ENCODE measurements at regions not wholly inside any gene's neighbourhood (a gene's known extent, or its start where the extent isn't known, plus 50 kb on each side); places are given as distances from the start of the nearest gene placed in this dataset.
"Not testable (repeated sequence)": the region's sequence is repeated elsewhere in the genome, so short reads cannot be mapped to it uniquely, and the experiment has no call there.

- intact Hi-C loops (cut with DNase I; ENCODE audit: low total_unique reads), result no loop called here
- H3K4me1 ChIP-seq, result no peaks in the 10 kb centered on the region
- H3K36me3 ChIP-seq, result no peaks in the 10 kb centered on the region
- no peaks in the 10 kb centered on the region for H3K9me3 ChIP-seq
- no peak overlapping the region for H3K4me3 ChIP-seq
- no peak for TF ChIP-seq POLR2A (IDR thresholded peaks at IDR 0.05)
- no peak for TF ChIP-seq POLR2AphosphoS5 (IDR thresholded peaks at IDR 0.05)
- no peak for TF ChIP-seq CTCF (IDR thresholded peaks at IDR 0.05)
- no peaks in the 10 kb centered on the region for H3K27me3 ChIP-seq
- no peak overlapping the region for H3K27ac ChIP-seq
- no peak for DNase-seq (ENCODE audit: low spot score in 2 of 2)
Measured at GRCh38 chr13:85132986-85133385, 666.2 kb downstream of the SLITRK6 start.

- intact Hi-C loops (cut with DNase I; ENCODE audit: low total_unique reads); DNase-seq (ENCODE audit: low spot score in 2 of 2); H3K4me1 ChIP-seq: not testable (repeated sequence)
Measured at GRCh38 chr13:85123501-85123900, 675.7 kb downstream of the SLITRK6 start.

GRCh38 chr13:85108356-85108755, 690.9 kb downstream of the SLITRK6 start:
- intact Hi-C loops (cut with DNase I; ENCODE audit: low total_unique reads), result no loop called here
- Histone ChIP-seq H3K4me1 (no peaks in the 10 kb centered on the region), H3K36me3 (no peaks in the 10 kb centered on the region), H3K9me3 (peaks cover 7 to 10% of the 10 kb centered on the region in 2 donors), H3K27ac (no peak overlapping the region), H3K27me3 (no peaks in the 10 kb centered on the region), H3K4me3 (no peak overlapping the region)
- TF ChIP-seq CTCF (IDR thresholded peaks at IDR 0.05) (no peak), POLR2A (IDR thresholded peaks at IDR 0.05) (no peak), POLR2AphosphoS5 (IDR thresholded peaks at IDR 0.05) (no peak)
- no peak for DNase-seq (ENCODE audit: low spot score in 2 of 2)

More at GRCh38 chr13:85123501-85123900, 675.7 kb downstream of the SLITRK6 start:
- not testable (repeated sequence) for H3K36me3 ChIP-seq, H3K27ac ChIP-seq, H3K9me3 ChIP-seq, H3K4me3 ChIP-seq, H3K27me3 ChIP-seq

- no peak for TF ChIP-seq POLR2AphosphoS5 (IDR thresholded peaks at IDR 0.05)
- no peak for TF ChIP-seq CTCF (IDR thresholded peaks at IDR 0.05)
- TF ChIP-seq POLR2A (IDR thresholded peaks at IDR 0.05), result no peak
- no peaks in the 10 kb centered on the region for H3K36me3 ChIP-seq
- H3K4me3 ChIP-seq, result no peak overlapping the region
- H3K9me3 ChIP-seq, result no peaks in the 10 kb centered on the region
- intact Hi-C loops (cut with DNase I; ENCODE audit: low total_unique reads), result no loop called here
- DNase-seq (ENCODE audit: low spot score in 2 of 2), result no peak
- no peak overlapping the region for H3K27ac ChIP-seq
- no peaks in the 10 kb centered on the region for H3K27me3 ChIP-seq
- H3K4me1 ChIP-seq, result no peaks in the 10 kb centered on the region
Measured at GRCh38 chr13:85099245-85099644, 700.0 kb downstream of the SLITRK6 start.

- TF ChIP-seq POLR2A (IDR thresholded peaks at IDR 0.05) (no peak), POLR2AphosphoS5 (IDR thresholded peaks at IDR 0.05) (no peak), CTCF (IDR thresholded peaks at IDR 0.05) (no peak)
Measured at GRCh38 chr13:85095418-85096272, 703.6 kb downstream of the SLITRK6 start.

More at GRCh38 chr13:85095418-85096272, 703.6 kb downstream of the SLITRK6 start:
- Histone ChIP-seq H3K36me3 (no peaks in the 10 kb centered on the region), H3K4me1 (no peaks in the 10 kb centered on the region), H3K27me3 (no peaks in the 10 kb centered on the region), H3K9me3 (no peaks in the 10 kb centered on the region), H3K27ac (no peak overlapping the region), H3K4me3 (no peak overlapping the region)
- DNase-seq (ENCODE audit: low spot score in 2 of 2), result no peak
- intact Hi-C loops (cut with DNase I; ENCODE audit: low total_unique reads), result no loop called here

Measured in breast epithelium (tissue), 4 donors.